B cell (primary cell): ENCODE measurements at regions not wholly inside any gene's neighbourhood (a gene's known extent, or its start where the extent isn't known, plus 50 kb on each side); places are given as distances from the start of the nearest gene placed in this dataset.

ENCODE experiments used
- ATAC-seq: fragments of 200-7000 bp; cut with Tn5 transposase; one replicate; pipeline ENCODE4 v1.10.0; 2021; ENCODE audit warnings: low read depth, mild to moderate bottlenecking, moderate number of reproducible peaks, moderate library complexity
- CTCF ChIA-PET: fragments of 350-600 bp; sonication (Branson Sonifier 250); formaldehyde crosslinking; loops from one replicate; lab custom pipeline; 2021; ENCODE audit warnings: antibody characterized with exemption, inconsistent platforms; lab: Charles Lee
- POLR2A ChIA-PET: fragments of 350-600 bp; sonication (Branson Sonifier 250); formaldehyde crosslinking; loops from one replicate; lab custom pipeline; 2021; ENCODE audit warnings: antibody characterized with exemption; lab: Charles Lee
- DNase-seq: peaks from one replicate; pipeline ENCODE4 v3.0.0; 2013
- H2AFZ ChIP-seq: 2 replicates; pipeline ENCODE4 v1.6.1; 2012; ENCODE audit warnings: mild to moderate bottlenecking, low read depth, low read length; ENCODE audit not compliant: insufficient read depth, poor library complexity, severe bottlenecking
- H3K27ac ChIP-seq, 2 donors: 1 replicate in 1 of 2; 2 replicates in 1 of 2; pipeline ENCODE4 v1.5.1; 2012 to 2013; ENCODE audit warnings: low read length in 2 of 2, mild to moderate bottlenecking in 2 of 2, moderate library complexity in 1 of 2
- H3K27me3 ChIP-seq, 4 experiments: fragments of 200-600 bp in 1 of 4; sonication (generic) in 1 of 4; replicated peaks in 1 of 4; 1 replicate in 2 of 4; 2 replicates in 2 of 4; pipeline versions ENCODE4 v1.6.1 to v1.7.0; 2013 to 2016; ENCODE audit warnings: low read length in 3 of 4, mild to moderate bottlenecking in 2 of 4, mixed read lengths in 1 of 4, moderate library complexity in 1 of 4; ENCODE audit not compliant: insufficient read depth in 4 of 4, control insufficient read depth in 3 of 4; ENCODE audit errors: control extremely low read depth in 1 of 4
- H3K36me3 ChIP-seq, 2 experiments: replicated peaks in 1 of 2; 1 replicate in 1 of 2; 2 replicates in 1 of 2; pipeline versions ENCODE4 v1.6.1 to v1.7.1; 2013; ENCODE audit warnings: low read length in 1 of 2; ENCODE audit not compliant: insufficient read depth in 2 of 2, control insufficient read depth in 1 of 2; ENCODE audit errors: control extremely low read depth in 1 of 2, extremely low read depth in 1 of 2
- H3K4me1 ChIP-seq, 2 donors: fragments of 200-600 bp in 1 of 2; sonication (generic) in 1 of 2; 1 replicate in 1 of 2; 2 replicates in 1 of 2; pipeline versions ENCODE4 v1.5.1 to v1.6.1; 2013 to 2017; ENCODE audit warnings: low read length in 2 of 2; ENCODE audit not compliant: control insufficient read depth in 2 of 2, insufficient read depth in 2 of 2
- H3K4me2 ChIP-seq: replicated peaks from 2 replicates; pipeline ENCODE3; 2012; ENCODE audit warnings: mild to moderate bottlenecking, low read depth, low read length; ENCODE audit not compliant: poor library complexity, severe bottlenecking
- H3K4me3 ChIP-seq, 5 experiments: fragments of 200-600 bp in 1 of 5; sonication (generic) in 1 of 5; 1 replicate in 3 of 5; 2 replicates in 2 of 5; pipeline versions ENCODE4 v1.5.1 to v1.7.0; 2011 to 2016; ENCODE audit warnings: low read length in 4 of 5, mild to moderate bottlenecking in 4 of 5, low read depth in 2 of 5, control low read depth in 1 of 5, moderate library complexity in 1 of 5; ENCODE audit not compliant: insufficient read depth in 1 of 5; ENCODE audit errors: control extremely low read depth in 1 of 5, extremely low read depth in 1 of 5
- H3K79me2 ChIP-seq: fragments of 200-600 bp; sonication (generic); one replicate; pipeline ENCODE4 v1.6.0; 2016; ENCODE audit warnings: low read length; ENCODE audit not compliant: control insufficient read depth, insufficient read depth
- H3K9ac ChIP-seq: fragments of 200-600 bp; sonication (generic); 2 replicates; pipeline ENCODE4 v1.6.1; 2017; ENCODE audit warnings: mild to moderate bottlenecking, low read length, moderate library complexity
- H3K9me3 ChIP-seq, 3 donors: one replicate each; pipeline versions ENCODE4 v1.6.1 to v1.7.1; 2013; ENCODE audit warnings: low read length in 2 of 3; ENCODE audit not compliant: control insufficient read depth in 2 of 3, insufficient read depth in 1 of 3; ENCODE audit errors: control extremely low read depth in 1 of 3
- H4K20me1 ChIP-seq: 2 replicates; pipeline ENCODE4 v1.6.0; 2012; ENCODE audit warnings: mild to moderate bottlenecking, low read length; ENCODE audit not compliant: insufficient read depth, control insufficient read depth, poor library complexity, severe bottlenecking
- H3K27ac Mint-ChIP-seq: one replicate; pipeline ENCODE4 v1.8.0; 2021; ENCODE audit warnings: mixed read lengths
- H3K27me3 Mint-ChIP-seq: one replicate; pipeline ENCODE4 v1.8.0; 2021; ENCODE audit warnings: mixed read lengths
- H3K4me1 Mint-ChIP-seq: one replicate; pipeline ENCODE4 v1.8.0; 2021; ENCODE audit warnings: mixed read lengths
- H3K4me3 Mint-ChIP-seq: one replicate; pipeline ENCODE4 v1.8.0; 2021; ENCODE audit warnings: mixed read lengths
- H3K9me3 Mint-ChIP-seq: one replicate; pipeline ENCODE4 v1.8.0; 2022; ENCODE audit warnings: mixed read lengths; ENCODE audit not compliant: insufficient read depth
- CTCF ChIP-seq: fragments of 200-600 bp; IDR thresholded peaks from one replicate; pipeline ENCODE4 v1.8.0; 2022; ENCODE audit warnings: antibody characterized with exemption, mild to moderate bottlenecking
- EZH2 ChIP-seq: IDR thresholded peaks from 2 replicates; pipeline ENCODE4 v1.6.1; 2012; ENCODE audit warnings: borderline replicate concordance, low read depth, mild to moderate bottlenecking, moderate library complexity, low read length; ENCODE audit not compliant: insufficient read depth, poor library complexity, severe bottlenecking
- WGBS: methylation state at CpG from one replicate; pipeline ENCODE4 v1.1.5; 2013; ENCODE audit warnings: missing lambda C conversion rate; ENCODE audit not compliant: insufficient coverage; 5-methylcytosine and 5-hydroxymethylcytosine counted together
- intact Hi-C: fragments of 100-400 bp; cut with micrococcal nuclease; formaldehyde crosslinking; loops from one replicate; pipeline ENCODE4 v1.10.0; 2022

GRCh38 chr1:98053471-98054366 lies 132.9 kb upstream of the DPYD start:
- peak overlapping the region; percentile 80 for H2AFZ ChIP-seq
- WGBS, result 4% methylated on average over 79 of the region's 81 CpGs
- no peak overlapping the region for H3K27ac Mint-ChIP-seq

More at GRCh38 chr1:98053471-98054366, 132.9 kb upstream of the DPYD start:
- peaks cover 15 to 24% of the 10 kb centered on the region in 2 donors for H3K4me1 ChIP-seq
- H3K9ac ChIP-seq, result peak overlapping the region; percentile 56
- ChIA-PET POLR2A (no interaction called here), CTCF (interaction anchor here (0.5 to 1.9 kb wide), 8 partner anchors 134 to 1212 kb away, joined by 3 to 21 read pairs (median 4); no protein-coding TSS in a partner anchor)
- intact Hi-C loops, result loop anchor here (5.0 to 10.0 kb wide), 2 partner anchors 811 to 869 kb away; no protein-coding TSS in a partner anchor
- no peaks in the 10 kb centered on the region for H4K20me1 ChIP-seq
- peaks cover 0 to 5% (median 0%) of the 10 kb centered on the region in 3 donors for H3K9me3 ChIP-seq
- DNase-seq (peak; percentile 67), ATAC-seq (peak; percentile 88)
- TF ChIP-seq EZH2 (peak; percentile 53), CTCF (peak; percentile 82)
- Mint-ChIP-seq H3K4me3 (peak overlapping the region; percentile 57), H3K9me3 (no peaks in the 10 kb centered on the region), H3K27me3 (peaks cover 59% of the 10 kb centered on the region), H3K4me1 (peaks cover 15% of the 10 kb centered on the region)
- H3K4me3 ChIP-seq, result peak overlapping the region in 4 of 5 experiments; percentile 9 to 47 (median 40)
- H3K79me2 ChIP-seq, result no peaks in the 10 kb centered on the region
- H3K36me3 ChIP-seq, result no peaks in the 10 kb centered on the region
- H3K27me3 ChIP-seq, result peaks cover 0 to 52% (median 42%) of the 10 kb centered on the region in 4 experiments
- no peak overlapping the region for H3K27ac ChIP-seq
- peak overlapping the region; percentile 91 for H3K4me2 ChIP-seq
